GM23338 (cell line): ENCODE measurements at regions not wholly inside any gene's neighbourhood (a gene's known extent, or its start where the extent isn't known, plus 50 kb on each side); places are given as distances from the start of the nearest gene placed in this dataset.

Experiments
- ATAC-seq: fragments of 200-7000 bp; cut with Tn5 transposase; 3 replicates; pipeline ENCODE4 v1.9.1; 2020
- DNase-seq: peaks from one replicate; pipeline ENCODE4 v3.0.0-alpha.2; 2015; ENCODE audit warnings: low spot score
- H2AFZ ChIP-seq: fragments of 200-600 bp; sonication (generic); 2 replicates; pipeline ENCODE4 v1.8.0; 2016; ENCODE audit warnings: antibody characterized with exemption, mild to moderate bottlenecking, moderate library complexity
- H3F3A ChIP-seq: fragments of 200-600 bp; sonication (generic); replicated peaks from 2 replicates; pipeline ENCODE4 v1.8.0; 2017; ENCODE audit warnings: antibody characterized with exemption, mixed run types, low read depth
- H3K27ac ChIP-seq: fragments of 200-600 bp; sonication (generic); 2 replicates; pipeline ENCODE4 v1.6.1; 2016; ENCODE audit warnings: low read depth
- H3K27me3 ChIP-seq: fragments of 200-600 bp; sonication (generic); 2 replicates; pipeline ENCODE4 v1.8.0; 2016; ENCODE audit warnings: mild to moderate bottlenecking, mixed run types, moderate library complexity; ENCODE audit not compliant: insufficient read depth
- H3K36me3 ChIP-seq: fragments of 200-600 bp; sonication (generic); 2 replicates; pipeline ENCODE4 v1.8.0; 2016; ENCODE audit warnings: mild to moderate bottlenecking; ENCODE audit not compliant: insufficient read depth
- H3K4me1 ChIP-seq: fragments of 200-600 bp; sonication (generic); 2 replicates; pipeline ENCODE4 v1.8.0; 2016; ENCODE audit warnings: mild to moderate bottlenecking, moderate library complexity; ENCODE audit not compliant: insufficient read depth
- H3K4me2 ChIP-seq: fragments of 200-600 bp; sonication (generic); 2 replicates; pipeline ENCODE4 v1.7.1; 2017; ENCODE audit warnings: mixed run types
- H3K4me3 ChIP-seq: fragments of 200-600 bp; sonication (generic); 2 replicates; pipeline ENCODE4 v1.6.1; 2016; ENCODE audit warnings: mixed run types
- H3K79me2 ChIP-seq: fragments of 200-600 bp; sonication (generic); replicated peaks from 2 replicates; pipeline ENCODE4 v1.8.0; 2017; ENCODE audit warnings: mild to moderate bottlenecking; ENCODE audit not compliant: insufficient read depth
- H3K9me2 ChIP-seq: fragments of 200-600 bp; sonication (generic); 2 replicates; pipeline ENCODE4 v1.8.0; 2017; ENCODE audit not compliant: insufficient read depth
- H4K20me1 ChIP-seq: fragments of 200-600 bp; sonication (generic); replicated peaks from 2 replicates; pipeline ENCODE4 v1.8.0; 2017; ENCODE audit warnings: mild to moderate bottlenecking; ENCODE audit not compliant: insufficient read depth
- H3K27ac Mint-ChIP-seq: 2 replicates; pipeline ENCODE4 v1.8.0; 2020; ENCODE audit warnings: inconsistent platforms, mild to moderate bottlenecking, moderate library complexity, mixed read lengths
- H3K27me3 Mint-ChIP-seq: 3 replicates; pipeline ENCODE4 v1.8.0; 2022; ENCODE audit warnings: low read depth, mild to moderate bottlenecking, moderate library complexity, mixed read lengths, inconsistent platforms; ENCODE audit not compliant: insufficient read depth, poor library complexity
- H3K36me3 Mint-ChIP-seq: 3 replicates; pipeline ENCODE4 v1.8.0; 2021; ENCODE audit warnings: low read depth, mild to moderate bottlenecking, inconsistent platforms, moderate library complexity, mixed read lengths
- H3K4me1 Mint-ChIP-seq: 3 replicates; pipeline ENCODE4 v1.8.0; 2020; ENCODE audit warnings: mild to moderate bottlenecking, inconsistent platforms, mixed read lengths
- H3K4me3 Mint-ChIP-seq: 3 replicates; pipeline ENCODE4 v1.8.0; 2021; ENCODE audit warnings: moderate library complexity, mild to moderate bottlenecking, inconsistent platforms, mixed read lengths
- H3K9me3 Mint-ChIP-seq: 3 replicates; pipeline ENCODE4 v1.8.0; 2020; ENCODE audit warnings: moderate library complexity, mild to moderate bottlenecking, inconsistent platforms, mixed read lengths
- CREB1 ChIP-seq: fragments of 250-450 bp; sonication (Bioruptor Pico); IDR thresholded peaks from 2 replicates; pipeline ENCODE4 v1.5.0; 2020; ENCODE audit warnings: low read depth, mild to moderate bottlenecking, moderate library complexity
- CTCF ChIP-seq, 2 experiments: fragments of 200-600 bp in 1 of 2; sonication (generic) in 1 of 2; conservative IDR thresholded peaks; 2 replicates each; pipeline versions ENCODE4 v1.5.1 to v1.6.1; 2016 to 2017; ENCODE audit warnings: antibody characterized with exemption in 2 of 2, low read depth in 2 of 2, mild to moderate bottlenecking in 2 of 2, moderate library complexity in 1 of 2
- EZH2 ChIP-seq: fragments of 200-600 bp; sonication (generic); IDR thresholded peaks from one replicate; pipeline ENCODE4 v1.8.0; 2017; ENCODE audit warnings: antibody characterized with exemption, mild to moderate bottlenecking, low read depth; ENCODE audit not compliant: unreplicated experiment
- EZH2phosphoT487 ChIP-seq: fragments of 200-600 bp; sonication (generic); IDR thresholded peaks from one replicate; pipeline ENCODE4 v1.8.1; 2018; ENCODE audit warnings: antibody characterized with exemption; ENCODE audit not compliant: unreplicated experiment
- JUNB ChIP-seq: IDR thresholded peaks from one replicate; pipeline ENCODE4 v1.6.1; 2016; ENCODE audit warnings: antibody characterized with exemption; ENCODE audit not compliant: unreplicated experiment
- REST ChIP-seq: IDR thresholded peaks from one replicate; pipeline ENCODE4 v1.6.1; 2018; ENCODE audit warnings: antibody characterized with exemption; ENCODE audit not compliant: unreplicated experiment
- ZNF114 ChIP-seq: fragments of 250-450 bp; sonication (Bioruptor Pico); IDR thresholded peaks from 2 replicates; pipeline ENCODE4 v1.5.0; 2020; ENCODE audit warnings: mild to moderate bottlenecking, moderate library complexity
- ZNF331 ChIP-seq: fragments of 250-450 bp; sonication (Bioruptor Pico); IDR thresholded peaks from 2 replicates; pipeline ENCODE4 v1.5.0; 2020; ENCODE audit warnings: low read depth, mild to moderate bottlenecking, moderate library complexity

GRCh38 chr9:101968392-101968791, 229.9 kb upstream of the GRIN3A start:
- H3K27ac Mint-ChIP-seq = no peak overlapping the region
- Histone ChIP-seq H3K27me3 (no peaks in the 10 kb centered on the region), H3F3A (no peaks in the 10 kb centered on the region), H4K20me1 (no peaks in the 10 kb centered on the region), H3K27ac (no peak overlapping the region), H3K4me2 (no peak overlapping the region), H3K79me2 (no peaks in the 10 kb centered on the region), H2AFZ (no peak overlapping the region), H3K4me3 (no peak overlapping the region), H3K9me2 (no peaks in the 10 kb centered on the region), H3K4me1 (no peaks in the 10 kb centered on the region), H3K36me3 (no peaks in the 10 kb centered on the region; the same call in none of the 2 replicates)
- H3K9me3 Mint-ChIP-seq = peaks cover 82% of the 10 kb centered on the region
- no peak overlapping the region for H3K4me3 Mint-ChIP-seq
- H3K36me3 Mint-ChIP-seq = peaks cover 5% of the 10 kb centered on the region; the same call in 2 of the 3 replicates
- ATAC-seq = no peak
- H3K27me3 Mint-ChIP-seq = peaks cover 2% of the 10 kb centered on the region
- DNase-seq = no peak
- no peaks in the 10 kb centered on the region for H3K4me1 Mint-ChIP-seq
- TF ChIP-seq ZNF114 (CRISPR knock-in tag) = no peak
- TF ChIP-seq EZH2phosphoT487 = no peak
- TF ChIP-seq EZH2 = no peak
- TF ChIP-seq JUNB = no peak
- no peak for TF ChIP-seq CTCF (conservative IDR thresholded peaks at IDR 0.05; ENCODE audit: low read depth in 2 of 2)
- TF ChIP-seq ZNF331 (CRISPR knock-in tag) = no peak
- no peak for TF ChIP-seq REST
- TF ChIP-seq CREB1 (CRISPR knock-in tag) = no peak

- DNase-seq (no peak), ATAC-seq (no peak)
- H3K79me2 ChIP-seq = no peaks in the 10 kb centered on the region
- no peak overlapping the region for H2AFZ ChIP-seq
- no peaks in the 10 kb centered on the region for H3K4me1 ChIP-seq
- H3K4me2 ChIP-seq = no peak overlapping the region
- no peaks in the 10 kb centered on the region; the same call in 1 of the 2 replicates for H3K36me3 ChIP-seq
- H3K4me3 Mint-ChIP-seq = no peak overlapping the region
- H3K36me3 Mint-ChIP-seq = peaks cover 5% of the 10 kb centered on the region; the same call in 2 of the 3 replicates
- H4K20me1 ChIP-seq = no peaks in the 10 kb centered on the region
- peaks cover 80% of the 10 kb centered on the region for H3K9me3 Mint-ChIP-seq
- H3K4me1 Mint-ChIP-seq = no peaks in the 10 kb centered on the region
- H3K27ac ChIP-seq = no peak overlapping the region
- TF ChIP-seq EZH2phosphoT487 (no peak), CTCF (conservative IDR thresholded peaks at IDR 0.05; ENCODE audit: low read depth in 2 of 2) (no peak), JUNB (no peak)
- no peaks in the 10 kb centered on the region for H3K27me3 ChIP-seq
- no peaks in the 10 kb centered on the region for H3F3A ChIP-seq
- no peak overlapping the region for H3K4me3 ChIP-seq
- no peak overlapping the region for H3K27ac Mint-ChIP-seq
- H3K9me2 ChIP-seq = no peaks in the 10 kb centered on the region
- H3K27me3 Mint-ChIP-seq = peaks cover 2% of the 10 kb centered on the region
Observed at GRCh38 chr9:101966691-101967090, 228.2 kb upstream of the GRIN3A start.
